ENCODE measurements at regions not wholly inside any gene's neighbourhood (a gene's known extent, or its start where the extent isn't known, plus 50 kb on each side); places are given as distances from the start of the nearest gene placed in this dataset.
"Not testable (repeated sequence)": the region's sequence is repeated elsewhere in the genome, so short reads cannot be mapped to it uniquely, and the experiment has no call there.

DNA sequence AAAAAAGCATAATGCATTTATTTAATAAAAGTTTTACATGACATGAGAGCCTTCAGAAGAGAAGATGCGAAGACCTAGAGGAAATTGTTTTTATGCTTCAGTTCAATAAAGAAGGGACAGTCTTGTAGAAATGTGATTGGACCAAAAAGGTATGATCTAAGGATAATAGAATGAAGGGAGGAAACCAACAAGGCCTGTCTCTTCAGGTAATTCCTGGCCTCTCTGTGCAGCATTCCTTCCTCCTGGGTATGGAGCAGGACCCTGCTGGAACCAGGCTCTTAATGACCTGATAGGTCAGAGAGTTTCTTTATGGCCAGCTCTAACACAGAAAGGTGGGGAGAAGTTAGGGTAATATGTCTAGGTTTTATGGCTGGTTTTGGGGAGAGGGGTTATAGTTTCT, 162.8 kb upstream of the HEY2 start:
- TF ChIP-seq GATA1 (IDR thresholded peaks at IDR 0.05; ENCODE audit: low read depth, low read length) (no peak), POLR2A (IDR thresholded peaks at IDR 0.05; ENCODE audit: low read length) (no peak)
- no peak for DNase-seq

- peak; percentile 68 to 84 for DNase-seq
- no peak for TF ChIP-seq POLR2A (IDR thresholded peaks at IDR 0.05; ENCODE audit: low read length)
- no peak for TF ChIP-seq GATA1 (IDR thresholded peaks at IDR 0.05; ENCODE audit: low read depth, low read length)
Measured at GRCh38 chr6:125587666-125588632, 161.5 kb upstream of the HEY2 start.

- DNase-seq = not testable (repeated sequence)
Measured at GRCh38 chr6:125591796-125592195, 157.6 kb upstream of the HEY2 start.

DNA sequence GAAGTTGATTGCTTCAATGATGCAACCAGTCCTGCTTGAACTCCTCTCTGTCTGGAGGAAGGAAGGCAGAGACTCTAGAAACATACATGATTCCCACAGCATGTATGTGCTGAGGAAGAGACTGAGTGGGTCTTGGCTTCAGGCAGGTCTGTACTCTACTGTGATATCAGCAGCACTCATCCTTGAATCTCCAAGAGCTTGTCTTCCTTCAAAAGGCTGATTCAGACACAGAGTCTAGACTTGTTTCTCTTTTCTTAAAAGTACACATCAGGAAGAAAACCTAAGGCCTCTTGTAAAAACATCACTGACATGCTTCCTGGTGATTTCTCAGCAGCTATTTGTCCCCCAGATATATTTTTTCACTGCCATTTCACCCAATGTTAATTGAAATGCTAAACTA, 155.7 kb upstream of the HEY2 start:
- DNase-seq = no peak
- TF ChIP-seq POLR2A (IDR thresholded peaks at IDR 0.05; ENCODE audit: low read length) = no peak
- TF ChIP-seq GATA1 (IDR thresholded peaks at IDR 0.05; ENCODE audit: low read depth, low read length) = no peak

- no peak for DNase-seq
- TF ChIP-seq POLR2A (IDR thresholded peaks at IDR 0.05; ENCODE audit: low read length) (no peak), GATA1 (IDR thresholded peaks at IDR 0.05; ENCODE audit: low read depth, low read length) (no peak)
Measured at GRCh38 chr6:125596020-125596419, 153.4 kb upstream of the HEY2 start.

DNA sequence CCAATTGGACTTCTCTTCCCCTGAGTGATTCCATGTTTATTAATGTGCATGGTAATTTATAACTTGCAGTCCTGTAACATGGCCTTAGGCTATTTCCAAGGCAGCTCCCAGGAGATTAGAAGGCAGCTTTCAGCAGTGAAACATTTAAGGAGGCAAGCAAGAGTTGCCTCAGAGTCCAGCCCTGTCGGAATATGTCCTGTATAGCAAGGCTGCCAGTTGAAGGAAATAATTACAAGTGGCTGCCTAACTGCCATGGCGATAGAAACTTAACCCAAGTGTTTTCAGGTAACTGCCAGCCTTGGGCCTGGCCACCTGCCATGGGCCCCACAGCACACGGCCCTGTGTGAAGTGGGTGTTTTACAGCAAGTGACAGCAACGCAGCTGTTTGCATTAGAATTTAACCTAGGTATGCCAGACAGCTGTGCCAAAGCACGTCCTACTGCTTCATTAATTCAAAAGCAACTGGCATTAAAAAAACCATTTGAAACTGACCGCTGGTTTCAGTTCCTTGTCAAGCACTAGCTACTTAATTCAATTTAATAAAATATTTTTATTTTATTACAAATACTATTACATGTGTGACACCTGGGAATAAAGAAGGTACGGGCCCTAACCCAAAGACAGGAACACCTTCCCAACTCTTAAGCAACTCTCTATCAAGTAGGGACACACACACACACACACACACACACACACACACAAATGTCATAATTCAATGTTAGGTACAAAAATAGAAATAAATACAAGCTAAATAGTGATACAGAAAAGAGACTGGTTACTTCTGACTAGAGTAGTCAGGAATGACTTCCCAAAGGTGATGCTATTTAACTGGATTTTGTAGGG, 151.8 kb upstream of the HEY2 start:
- no peak for DNase-seq
- TF ChIP-seq POLR2A (IDR thresholded peaks at IDR 0.05; ENCODE audit: low read length) (no peak), GATA1 (IDR thresholded peaks at IDR 0.05; ENCODE audit: low read depth, low read length) (no peak)

GRCh38 chr6:125598422-125598821, 151.0 kb upstream of the HEY2 start:
- DNase-seq = peak in 1 of 2 experiments; percentile 24

GRCh38 chr6:125604257-125604656, 145.2 kb upstream of the HEY2 start:
- TF ChIP-seq POLR2A (IDR thresholded peaks at IDR 0.05; ENCODE audit: low read length) (no peak), GATA1 (IDR thresholded peaks at IDR 0.05; ENCODE audit: low read depth, low read length) (no peak)
- no peak for DNase-seq

More at GRCh38 chr6:125598422-125598821, 151.0 kb upstream of the HEY2 start:
- TF ChIP-seq POLR2A (IDR thresholded peaks at IDR 0.05; ENCODE audit: low read length) (no peak), GATA1 (IDR thresholded peaks at IDR 0.05; ENCODE audit: low read depth, low read length) (no peak)

DNA sequence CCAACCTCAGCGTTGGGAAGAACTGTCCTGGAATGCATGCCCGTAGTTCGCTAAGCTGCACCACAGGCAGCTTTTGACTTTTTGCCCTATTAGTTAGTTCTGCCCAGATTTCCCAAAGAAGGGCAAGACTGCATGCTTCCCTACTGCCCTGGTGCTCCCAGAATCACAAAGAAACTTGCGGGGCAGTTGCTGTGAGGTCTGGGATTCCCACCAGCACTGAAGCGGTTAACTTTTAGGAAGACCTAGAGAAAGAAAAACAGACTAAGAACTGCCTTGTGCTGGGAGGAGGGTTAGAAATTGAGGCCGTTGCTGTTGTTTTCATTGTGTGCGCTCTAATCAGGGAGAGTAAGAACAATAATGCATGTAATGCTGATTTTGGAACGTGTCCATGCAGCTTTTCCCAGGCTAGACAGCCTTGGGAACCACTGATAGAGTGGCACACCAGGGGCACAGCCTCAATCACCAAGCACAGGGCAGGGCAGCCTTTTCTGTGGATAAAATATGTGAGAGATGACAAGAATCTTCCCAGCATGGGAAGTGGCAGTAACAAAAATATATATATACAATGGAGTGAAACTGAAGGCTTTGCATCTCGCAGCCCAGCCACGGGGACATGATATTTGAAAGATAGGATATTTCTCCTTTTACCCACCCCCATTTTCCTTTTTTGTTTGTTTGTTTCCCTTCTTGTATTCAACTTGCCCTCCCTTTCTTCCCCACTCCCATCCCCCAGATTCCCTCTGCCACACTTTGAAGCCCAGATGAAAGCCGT, 137.7 kb upstream of the HEY2 start:
- DNase-seq = no peak
- TF ChIP-seq GATA1 (IDR thresholded peaks at IDR 0.05; ENCODE audit: low read depth, low read length) = no peak
- TF ChIP-seq POLR2A (IDR thresholded peaks at IDR 0.05; ENCODE audit: low read length) = no peak

DNA sequence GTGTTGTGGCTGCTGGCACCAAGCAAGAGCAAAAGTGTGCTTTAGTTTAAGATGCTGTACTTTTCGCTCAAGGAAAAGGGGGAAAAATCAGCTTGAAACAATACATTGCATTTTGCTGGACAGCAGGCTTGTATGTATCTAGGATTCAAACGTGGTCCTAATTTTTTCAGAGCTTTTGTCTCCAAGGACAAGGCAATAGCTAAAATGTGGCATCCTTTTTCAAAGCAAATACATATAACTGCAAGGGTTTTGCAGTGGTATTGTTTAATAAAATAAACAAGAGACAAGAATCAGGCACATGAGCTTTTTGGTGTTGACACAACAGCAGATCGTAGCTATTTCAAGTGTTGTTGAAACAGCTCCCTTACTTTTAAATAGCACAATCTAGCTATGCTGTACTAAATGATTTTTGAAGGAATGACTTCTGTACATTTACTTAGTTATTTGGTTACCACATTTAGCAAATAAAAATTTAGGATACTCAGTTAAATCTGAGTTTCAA, 137.0 kb upstream of the HEY2 start:
- no peak for TF ChIP-seq POLR2A (IDR thresholded peaks at IDR 0.05; ENCODE audit: low read length)
- no peak for TF ChIP-seq GATA1 (IDR thresholded peaks at IDR 0.05; ENCODE audit: low read depth, low read length)
- no peak for DNase-seq

GRCh38 chr6:125618629-125619028, 130.8 kb upstream of the HEY2 start:
- TF ChIP-seq GATA1 (IDR thresholded peaks at IDR 0.05; ENCODE audit: low read depth, low read length) = no peak
- no peak for TF ChIP-seq POLR2A (IDR thresholded peaks at IDR 0.05; ENCODE audit: low read length)
- no peak for DNase-seq

DNA sequence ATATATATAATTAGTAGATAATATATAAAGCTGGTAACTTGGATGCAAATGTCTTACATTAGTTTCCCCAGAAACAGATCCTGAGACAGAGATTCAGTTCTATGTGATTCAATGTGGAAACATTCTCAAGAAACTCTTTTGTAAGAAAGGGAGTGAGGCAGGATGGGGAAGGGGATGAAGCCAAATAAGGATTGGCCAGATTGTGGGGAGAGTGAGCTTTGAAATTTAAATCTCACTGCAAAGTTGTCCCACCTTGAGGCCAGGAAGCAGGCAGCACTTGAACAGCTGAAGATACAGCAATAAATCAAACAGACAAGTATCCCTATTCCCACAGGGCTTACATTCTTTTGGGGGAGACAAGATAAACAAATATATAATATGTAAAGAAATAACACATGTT, 126.3 kb upstream of the HEY2 start:
- TF ChIP-seq POLR2A (IDR thresholded peaks at IDR 0.05; ENCODE audit: low read length) (no peak), GATA1 (IDR thresholded peaks at IDR 0.05; ENCODE audit: low read depth, low read length) (no peak)
- no peak for DNase-seq

DNA sequence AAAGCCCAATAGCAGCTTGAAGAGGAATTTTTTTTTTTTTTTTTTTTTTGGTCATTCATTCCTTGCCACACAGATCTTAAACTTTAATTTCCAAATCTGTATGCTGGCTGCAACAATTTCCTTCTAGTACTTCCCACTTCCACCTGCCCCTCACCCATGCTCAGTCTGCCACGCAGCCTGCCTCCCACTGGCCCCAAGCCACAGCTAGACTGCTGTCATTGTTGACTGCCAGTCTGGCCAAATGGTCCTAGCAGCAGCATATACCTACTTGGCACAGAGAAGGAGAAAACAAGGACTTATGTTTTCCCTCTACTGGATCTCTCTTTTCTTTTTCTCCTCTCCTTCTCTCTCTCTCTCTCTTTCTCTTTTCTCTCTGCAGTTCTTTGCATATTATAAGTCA, 118.3 kb upstream of the HEY2 start:
- no peak for DNase-seq
- TF ChIP-seq POLR2A (IDR thresholded peaks at IDR 0.05; ENCODE audit: low read length) = no peak
- no peak for TF ChIP-seq GATA1 (IDR thresholded peaks at IDR 0.05; ENCODE audit: low read depth, low read length)

DNA sequence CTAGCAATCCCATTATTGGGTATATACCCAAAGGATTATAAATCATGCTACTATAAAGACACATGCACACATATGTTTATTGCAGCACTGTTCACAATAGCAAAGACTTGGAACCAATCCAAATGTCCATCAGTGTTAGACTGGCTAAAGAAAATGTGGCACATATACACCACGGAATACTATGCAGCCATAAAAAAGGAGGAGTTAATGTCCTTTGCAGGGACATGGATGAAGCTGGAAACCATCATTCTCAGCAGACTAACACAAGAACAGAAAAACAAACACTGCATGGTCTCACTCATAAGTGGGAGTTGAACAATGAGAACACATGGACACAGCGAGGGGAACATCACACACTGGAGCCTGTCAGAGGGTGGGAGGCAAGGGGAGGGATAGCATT, 113.4 kb upstream of the HEY2 start:
- DNase-seq = not testable (repeated sequence)
